H9 (cell line): ENCODE measurements at regions not wholly inside any gene's neighbourhood (a gene's known extent, or its start where the extent isn't known, plus 50 kb on each side); places are given as distances from the start of the nearest gene placed in this dataset.

Source experiments
- DNase-seq: peaks from one replicate; pipeline ENCODE4 v3.0.0-alpha.2; 2017
- H2AFZ ChIP-seq: one replicate; pipeline ENCODE4 v1.6.1; 2013; ENCODE audit warnings: mild to moderate bottlenecking, low read length, control low read depth, moderate library complexity
- H2AK5ac ChIP-seq: 2 replicates; pipeline ENCODE4 v1.6.1; 2013; ENCODE audit warnings: low read length, control low read depth, mixed read lengths; ENCODE audit not compliant: insufficient read length
- H2BK120ac ChIP-seq: one replicate; pipeline ENCODE4 v1.6.1; 2013; ENCODE audit warnings: low read depth, mild to moderate bottlenecking, low read length, control low read depth, inconsistent platforms; ENCODE audit not compliant: poor library complexity, severe bottlenecking
- H2BK12ac ChIP-seq: 2 replicates; pipeline ENCODE4 v1.6.1; 2013; ENCODE audit warnings: low read length, control low read depth, mixed read lengths, low read depth; ENCODE audit not compliant: insufficient read length
- H2BK15ac ChIP-seq: 2 replicates; pipeline ENCODE4 v1.6.1; 2013; ENCODE audit warnings: low read depth, low read length, control low read depth
- H2BK20ac ChIP-seq: one replicate; pipeline ENCODE4 v1.6.1; 2013; ENCODE audit warnings: low read depth, mild to moderate bottlenecking, low read length, control low read depth, inconsistent platforms; ENCODE audit not compliant: poor library complexity, severe bottlenecking
- H2BK5ac ChIP-seq: 2 replicates; pipeline ENCODE4 v1.6.1; 2013; ENCODE audit warnings: low read length, control low read depth, mixed read lengths; ENCODE audit not compliant: insufficient read length
- H3K14ac ChIP-seq: 2 replicates; pipeline ENCODE4 v1.6.1; 2013; ENCODE audit warnings: low read length, control low read depth; ENCODE audit not compliant: insufficient read depth
- H3K18ac ChIP-seq: 2 replicates; pipeline ENCODE4 v1.6.1; 2013; ENCODE audit warnings: low read depth, mild to moderate bottlenecking, mixed read lengths, low read length, control low read depth; ENCODE audit not compliant: insufficient read length
- H3K23ac ChIP-seq: 2 replicates; pipeline ENCODE4 v1.6.1; 2013; ENCODE audit warnings: low read length, control low read depth, mixed read lengths, low read depth; ENCODE audit not compliant: insufficient read length
- H3K23me2 ChIP-seq: 2 replicates; pipeline ENCODE4 v1.6.1; 2013; ENCODE audit warnings: low read depth, mild to moderate bottlenecking, mixed read lengths, low read length, control low read depth; ENCODE audit not compliant: insufficient read length, poor library complexity, severe bottlenecking
- H3K27ac ChIP-seq: 2 replicates; pipeline ENCODE4 v1.5.1; 2013; ENCODE audit warnings: low read length, control low read depth, mixed read lengths, low read depth; ENCODE audit not compliant: insufficient read length
- H3K27me3 ChIP-seq: 2 replicates; pipeline ENCODE4 v1.6.1; 2013; ENCODE audit warnings: low read length, control low read depth, inconsistent platforms; ENCODE audit not compliant: insufficient read depth
- H3K4ac ChIP-seq: 2 replicates; pipeline ENCODE4 v1.6.1; 2013; ENCODE audit warnings: low read depth, mild to moderate bottlenecking, control low read depth, inconsistent platforms, low read length, moderate library complexity
- H3K4me1 ChIP-seq: 2 replicates; pipeline ENCODE4 v1.6.1; 2013; ENCODE audit warnings: low read length, control low read depth, inconsistent platforms; ENCODE audit not compliant: insufficient read depth
- H3K4me2 ChIP-seq: 2 replicates; pipeline ENCODE4 v1.6.1; 2013; ENCODE audit warnings: low read length, control low read depth, mixed read lengths; ENCODE audit not compliant: insufficient read length, insufficient read depth
- H3K56ac ChIP-seq: 2 replicates; pipeline ENCODE4 v1.6.1; 2013; ENCODE audit warnings: low read depth, mild to moderate bottlenecking, mixed read lengths, low read length, control low read depth; ENCODE audit not compliant: insufficient read length
- H3K79me1 ChIP-seq: 2 replicates; pipeline ENCODE4 v1.6.1; 2013; ENCODE audit warnings: low read depth, mild to moderate bottlenecking, moderate library complexity, low read length, control low read depth, inconsistent platforms; ENCODE audit not compliant: insufficient read depth, poor library complexity, severe bottlenecking
- H3K79me2 ChIP-seq: 2 replicates; pipeline ENCODE4 v1.6.1; 2013; ENCODE audit warnings: low read length, control low read depth, inconsistent platforms; ENCODE audit not compliant: insufficient read depth
- H3K9ac ChIP-seq: 2 replicates; pipeline ENCODE4 v1.6.1; 2013; ENCODE audit warnings: low read length, control low read depth, mixed read lengths; ENCODE audit not compliant: insufficient read length; ENCODE audit errors: extremely low read depth
- H3K9me3 ChIP-seq: one replicate; pipeline ENCODE4 v1.6.1; 2013; ENCODE audit warnings: low read depth, low read length, inconsistent platforms; ENCODE audit not compliant: control insufficient read depth
- H3T11ph ChIP-seq: one replicate; pipeline ENCODE4 v1.6.1; 2013; ENCODE audit warnings: mild to moderate bottlenecking, low read length, control low read depth, inconsistent platforms
- H4K20me1 ChIP-seq: one replicate; pipeline ENCODE4 v1.6.1; 2013; ENCODE audit not compliant: control insufficient read depth, insufficient read length, insufficient read depth
- H4K5ac ChIP-seq: 2 replicates; pipeline ENCODE4 v1.6.1; 2013; ENCODE audit warnings: low read depth, mild to moderate bottlenecking, mixed read lengths, low read length, control low read depth; ENCODE audit not compliant: insufficient read length
- H4K8ac ChIP-seq: replicated peaks from 2 replicates; pipeline ENCODE4 v1.6.1; 2013; ENCODE audit warnings: low read length, control low read depth, mixed read lengths, low read depth; ENCODE audit not compliant: insufficient read length
- H4K91ac ChIP-seq: 2 replicates; pipeline ENCODE4 v1.6.1; 2013; ENCODE audit warnings: low read depth, mild to moderate bottlenecking, moderate library complexity, mixed read lengths, low read length, control low read depth; ENCODE audit not compliant: insufficient read length
- H3K27ac Mint-ChIP-seq, 3 experiments: 2 replicates in 2 of 3; 3 replicates in 1 of 3; pipeline ENCODE4 v1.8.0; 2020 to 2021; ENCODE audit warnings: mixed read lengths in 3 of 3, mild to moderate bottlenecking in 1 of 3, moderate library complexity in 1 of 3
- H3K27me3 Mint-ChIP-seq: 2 replicates; pipeline ENCODE4 v1.8.0; 2021; ENCODE audit warnings: low read depth, mild to moderate bottlenecking, moderate library complexity, mixed read lengths
- H3K36me3 Mint-ChIP-seq, 3 experiments: 2 replicates in 2 of 3; 3 replicates in 1 of 3; pipeline ENCODE4 v1.8.0; 2020 to 2021; ENCODE audit warnings: low read depth in 3 of 3, mixed read lengths in 3 of 3; ENCODE audit not compliant: insufficient read depth in 1 of 3
- H3K4me1 Mint-ChIP-seq, 2 experiments: 2 replicates each; pipeline ENCODE4 v1.8.0; 2020; ENCODE audit warnings: mixed read lengths in 2 of 2
- H3K4me3 Mint-ChIP-seq, 2 experiments: 2 replicates in 1 of 2; 3 replicates in 1 of 2; pipeline ENCODE4 v1.8.0; 2020 to 2021; ENCODE audit warnings: mild to moderate bottlenecking in 2 of 2, mixed read lengths in 2 of 2, moderate library complexity in 1 of 2
- H3K9me3 Mint-ChIP-seq, 2 experiments: 2 replicates in 1 of 2; 3 replicates in 1 of 2; pipeline ENCODE4 v1.8.0; 2020; ENCODE audit warnings: mild to moderate bottlenecking in 2 of 2, mixed read lengths in 2 of 2, moderate library complexity in 1 of 2
- CTCF ChIP-seq: fragments of 200-600 bp; sonication (generic); conservative IDR thresholded peaks from 3 replicates; pipeline ENCODE4 v1.8.0; 2021; ENCODE audit warnings: antibody characterized with exemption, mild to moderate bottlenecking
- WGBS: extraction: QIAGEN DNeasy Blood & Tissue Kit; methylation state at CpG from one replicate; pipeline ENCODE4 v1.1.7; 2013; ENCODE audit warnings: missing lambda C conversion rate, low lambda C conversion rate, mixed read lengths; ENCODE audit not compliant: insufficient read length; ENCODE audit errors: extremely low coverage; 5-methylcytosine and 5-hydroxymethylcytosine counted together

GRCh38 chr1:215457213-215457612 is 109.9 kb upstream of the KCTD3 start:
- DNase-seq, result no peak
- Histone ChIP-seq H2BK20ac (no peak overlapping the region), H3T11ph (no peak overlapping the region), H2BK120ac (no peak overlapping the region), H3K4me1 (no peaks in the 10 kb centered on the region), H3K56ac (no peak overlapping the region), H3K9ac (no peak overlapping the region), H2AFZ (no peak overlapping the region), H3K23ac (no peak overlapping the region), H2AK5ac (no peak overlapping the region), H2BK15ac (no peak overlapping the region), H3K18ac (no peak overlapping the region), H3K9me3 (no peaks in the 10 kb centered on the region), H3K4ac (no peak overlapping the region), H4K91ac (no peak overlapping the region), H4K5ac (no peak overlapping the region), H2BK5ac (no peak overlapping the region), H3K14ac (no peak overlapping the region), H3K79me1 (no peaks in the 10 kb centered on the region), H3K79me2 (no peaks in the 10 kb centered on the region), H3K23me2 (no peaks in the 10 kb centered on the region), H4K20me1 (no peaks in the 10 kb centered on the region), H3K4me2 (no peak overlapping the region), H4K8ac (no peak overlapping the region), H2BK12ac (no peak overlapping the region), H3K27ac (no peak overlapping the region), H3K27me3 (no peaks in the 10 kb centered on the region)
- Mint-ChIP-seq H3K9me3 (no peaks in the 10 kb centered on the region), H3K27me3 (no peaks in the 10 kb centered on the region), H3K36me3 (no peaks in the 10 kb centered on the region), H3K4me3 (no peak overlapping the region), H3K4me1 (peaks cover 0 to 7% of the 10 kb centered on the region in 2 experiments; a peak in 2 of 4 replicates), H3K27ac (no peak overlapping the region)
- no peak for TF ChIP-seq CTCF
- WGBS, result no CpG with 5 or more reads among the region's 3 CpGs
